ENCODE measurements at regions not wholly inside any gene's neighbourhood (a gene's known extent, or its start where the extent isn't known, plus 50 kb on each side); places are given as distances from the start of the nearest gene placed in this dataset.

DNA sequence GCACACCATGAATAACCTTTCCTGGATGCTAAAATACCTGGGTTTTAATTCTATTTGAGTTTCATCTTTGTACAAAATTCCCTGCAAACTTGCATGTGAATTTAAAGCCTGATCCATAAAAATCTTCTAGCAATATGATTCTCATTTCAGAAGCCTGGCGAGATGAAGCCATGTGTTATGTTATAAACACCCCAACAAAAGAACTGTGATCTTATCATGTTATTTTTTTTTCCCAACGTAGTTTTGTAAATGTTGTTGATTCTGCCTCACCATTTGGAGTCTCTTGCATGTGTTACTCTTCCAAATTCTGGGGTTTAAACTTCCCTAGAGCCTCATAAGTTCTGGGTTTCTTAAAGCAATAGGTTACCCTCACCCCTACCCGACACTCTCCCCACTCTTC is 428.1 kb upstream of the DPH6 start:
- H3K36me3 ChIP-seq (ENCODE audit: control insufficient read depth, low read length) = no peaks in the 10 kb centered on the region
- H3K4me2 ChIP-seq (ENCODE audit: low read length) = no peak overlapping the region
- H3K27me3 ChIP-seq (ENCODE audit: control insufficient read depth, low read length) = no peaks in the 10 kb centered on the region
- H3K9me3 ChIP-seq (ENCODE audit: control insufficient read depth, insufficient read depth, low read length) = no peaks in the 10 kb centered on the region
- H3K79me2 ChIP-seq (ENCODE audit: control insufficient read depth, low read length) = no peaks in the 10 kb centered on the region
- no peaks in the 10 kb centered on the region for H3K9me2 ChIP-seq (replicated peaks; ENCODE audit: control insufficient read depth, low read length)
- no peaks in the 10 kb centered on the region for H4K20me1 ChIP-seq (ENCODE audit: control insufficient read depth, insufficient read depth, low read depth, low read length)
- H3F3A ChIP-seq (ENCODE audit: control insufficient read depth, insufficient read depth) = no peaks in the 10 kb centered on the region
- TF ChIP-seq, protein P1, sequence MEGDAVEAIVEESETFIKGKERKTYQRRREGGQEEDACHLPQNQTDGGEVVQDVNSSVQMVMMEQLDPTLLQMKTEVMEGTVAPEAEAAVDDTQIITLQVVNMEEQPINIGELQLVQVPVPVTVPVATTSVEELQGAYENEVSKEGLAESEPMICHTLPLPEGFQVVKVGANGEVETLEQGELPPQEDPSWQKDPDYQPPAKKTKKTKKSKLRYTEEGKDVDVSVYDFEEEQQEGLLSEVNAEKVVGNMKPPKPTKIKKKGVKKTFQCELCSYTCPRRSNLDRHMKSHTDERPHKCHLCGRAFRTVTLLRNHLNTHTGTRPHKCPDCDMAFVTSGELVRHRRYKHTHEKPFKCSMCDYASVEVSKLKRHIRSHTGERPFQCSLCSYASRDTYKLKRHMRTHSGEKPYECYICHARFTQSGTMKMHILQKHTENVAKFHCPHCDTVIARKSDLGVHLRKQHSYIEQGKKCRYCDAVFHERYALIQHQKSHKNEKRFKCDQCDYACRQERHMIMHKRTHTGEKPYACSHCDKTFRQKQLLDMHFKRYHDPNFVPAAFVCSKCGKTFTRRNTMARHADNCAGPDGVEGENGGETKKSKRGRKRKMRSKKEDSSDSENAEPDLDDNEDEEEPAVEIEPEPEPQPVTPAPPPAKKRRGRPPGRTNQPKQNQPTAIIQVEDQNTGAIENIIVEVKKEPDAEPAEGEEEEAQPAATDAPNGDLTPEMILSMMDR (IDR thresholded peaks at IDR 0.05; ENCODE audit: low read depth, low read length, poor library complexity, severe bottlenecking) = no peak
- no peak for TF ChIP-seq EZH2phosphoT487 (IDR thresholded peaks at IDR 0.05; ENCODE audit: borderline replicate concordance, low read length)
- H3K27ac ChIP-seq (ENCODE audit: low read depth, low read length) = no peak overlapping the region
- no peaks in the 10 kb centered on the region for H3K4me1 ChIP-seq (ENCODE audit: control insufficient read depth, low read length)
- no peak overlapping the region for H3K4me3 ChIP-seq (ENCODE audit: low read length)

GRCh38 chr15:35975941-35976340 is 430.0 kb upstream of the DPH6 start:
- Histone ChIP-seq H3K4me3 (ENCODE audit: low read length) (no peak overlapping the region), H3K4me1 (ENCODE audit: control insufficient read depth, low read length) (no peaks in the 10 kb centered on the region), H3F3A (ENCODE audit: control insufficient read depth, insufficient read depth) (no peaks in the 10 kb centered on the region), H3K36me3 (ENCODE audit: control insufficient read depth, low read length) (no peaks in the 10 kb centered on the region), H3K27me3 (ENCODE audit: control insufficient read depth, low read length) (no peaks in the 10 kb centered on the region), H3K79me2 (ENCODE audit: control insufficient read depth, low read length) (no peaks in the 10 kb centered on the region), H3K9me2 (replicated peaks; ENCODE audit: control insufficient read depth, low read length) (no peaks in the 10 kb centered on the region), H3K27ac (ENCODE audit: low read depth, low read length) (no peak overlapping the region), H4K20me1 (ENCODE audit: control insufficient read depth, insufficient read depth, low read depth, low read length) (no peaks in the 10 kb centered on the region), H3K4me2 (ENCODE audit: low read length) (no peak overlapping the region), H3K9me3 (ENCODE audit: control insufficient read depth, insufficient read depth, low read length) (no peaks in the 10 kb centered on the region)
- TF ChIP-seq, protein P1 (IDR thresholded peaks at IDR 0.05; ENCODE audit: low read depth, low read length, poor library complexity, severe bottlenecking) = no peak
- TF ChIP-seq EZH2phosphoT487 (IDR thresholded peaks at IDR 0.05; ENCODE audit: borderline replicate concordance, low read length) = no peak

DNA sequence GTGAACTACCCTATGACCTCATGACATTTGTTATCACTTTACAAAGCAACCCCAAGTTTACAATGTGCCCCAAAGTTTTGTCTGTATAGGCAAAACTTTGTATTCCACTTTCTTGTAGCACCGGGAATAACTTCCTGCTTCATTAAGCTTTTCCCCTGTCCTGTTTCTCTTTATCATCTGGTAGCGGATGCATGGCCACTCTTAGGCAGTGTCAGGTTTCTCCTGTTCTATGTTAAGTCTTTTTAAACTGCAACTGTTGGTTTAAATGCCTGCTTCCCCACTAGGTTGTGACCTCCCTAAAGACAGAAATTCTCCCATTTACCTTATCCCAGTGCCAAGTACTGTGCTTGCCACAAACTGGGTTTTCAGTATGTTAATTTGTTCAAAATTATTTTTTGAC is 433.6 kb upstream of the DPH6 start:
- Histone ChIP-seq H3K27ac (ENCODE audit: low read depth, low read length) (no peak overlapping the region), H3F3A (ENCODE audit: control insufficient read depth, insufficient read depth) (no peaks in the 10 kb centered on the region), H3K79me2 (ENCODE audit: control insufficient read depth, low read length) (no peaks in the 10 kb centered on the region), H3K36me3 (ENCODE audit: control insufficient read depth, low read length) (no peaks in the 10 kb centered on the region), H4K20me1 (ENCODE audit: control insufficient read depth, insufficient read depth, low read depth, low read length) (no peaks in the 10 kb centered on the region), H3K4me2 (ENCODE audit: low read length) (no peak overlapping the region), H3K4me1 (ENCODE audit: control insufficient read depth, low read length) (no peaks in the 10 kb centered on the region), H3K4me3 (ENCODE audit: low read length) (no peak overlapping the region), H3K27me3 (ENCODE audit: control insufficient read depth, low read length) (no peaks in the 10 kb centered on the region), H3K9me2 (replicated peaks; ENCODE audit: control insufficient read depth, low read length) (no peaks in the 10 kb centered on the region), H3K9me3 (ENCODE audit: control insufficient read depth, insufficient read depth, low read length) (no peaks in the 10 kb centered on the region)
- TF ChIP-seq, protein P1 (IDR thresholded peaks at IDR 0.05; ENCODE audit: low read depth, low read length, poor library complexity, severe bottlenecking) = no peak
- no peak for TF ChIP-seq EZH2phosphoT487 (IDR thresholded peaks at IDR 0.05; ENCODE audit: borderline replicate concordance, low read length)

- no peaks in the 10 kb centered on the region for H3K79me2 ChIP-seq (ENCODE audit: control insufficient read depth, low read length)
- no peak for TF ChIP-seq EZH2phosphoT487 (IDR thresholded peaks at IDR 0.05; ENCODE audit: borderline replicate concordance, low read length)
- TF ChIP-seq, protein P1 (IDR thresholded peaks at IDR 0.05; ENCODE audit: low read depth, low read length, poor library complexity, severe bottlenecking) = no peak
- H3K4me1 ChIP-seq (ENCODE audit: control insufficient read depth, low read length) = no peaks in the 10 kb centered on the region
- H3K4me3 ChIP-seq (ENCODE audit: low read length) = no peak overlapping the region
- no peak overlapping the region for H3K4me2 ChIP-seq (ENCODE audit: low read length)
- no peaks in the 10 kb centered on the region for H3F3A ChIP-seq (ENCODE audit: control insufficient read depth, insufficient read depth)
- no peaks in the 10 kb centered on the region for H3K9me2 ChIP-seq (replicated peaks; ENCODE audit: control insufficient read depth, low read length)
- no peaks in the 10 kb centered on the region for H3K9me3 ChIP-seq (ENCODE audit: control insufficient read depth, insufficient read depth, low read length)
- H4K20me1 ChIP-seq (ENCODE audit: control insufficient read depth, insufficient read depth, low read depth, low read length) = no peaks in the 10 kb centered on the region
- no peaks in the 10 kb centered on the region for H3K27me3 ChIP-seq (ENCODE audit: control insufficient read depth, low read length)
- no peak overlapping the region for H3K27ac ChIP-seq (ENCODE audit: low read depth, low read length)
- no peaks in the 10 kb centered on the region for H3K36me3 ChIP-seq (ENCODE audit: control insufficient read depth, low read length)
These were observed 434.8 kb upstream of the DPH6 start for GRCh38 chr15:35980719-35981118.
